ENCODE measurements at regions not wholly inside any gene's neighbourhood (a gene's known extent, or its start where the extent isn't known, plus 50 kb on each side); places are given as distances from the start of the nearest gene placed in this dataset.

- no peak for DNase-seq (ENCODE audit: low spot score)
Observed at GRCh38 chr3:30263238-30263924, 343.0 kb upstream of the TGFBR2 start.

GRCh38 chr3:30263925-30264313, 342.5 kb upstream of the TGFBR2 start:
- DNase-seq (ENCODE audit: low spot score) = no peak

DNA sequence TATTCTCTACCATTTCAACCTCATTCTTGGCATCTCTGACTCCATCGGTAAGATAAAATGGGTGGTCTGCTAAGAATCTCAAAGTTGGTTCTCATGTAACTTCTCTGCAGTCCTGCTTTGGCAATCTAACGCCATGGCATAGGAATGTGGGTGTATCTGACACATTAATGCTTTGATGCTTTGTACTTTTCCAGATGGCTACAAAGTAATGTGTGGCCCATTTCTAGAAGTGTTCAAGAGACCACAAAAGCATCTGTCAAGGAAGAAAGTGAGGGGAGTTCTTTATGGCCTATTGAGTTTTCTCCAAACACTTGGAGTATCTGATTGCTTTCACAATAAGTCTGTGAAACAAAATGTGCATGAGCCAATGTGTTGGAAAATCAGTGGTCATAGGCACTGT, 339.9 kb upstream of the TGFBR2 start:
- no peak for DNase-seq (ENCODE audit: low spot score)

DNA sequence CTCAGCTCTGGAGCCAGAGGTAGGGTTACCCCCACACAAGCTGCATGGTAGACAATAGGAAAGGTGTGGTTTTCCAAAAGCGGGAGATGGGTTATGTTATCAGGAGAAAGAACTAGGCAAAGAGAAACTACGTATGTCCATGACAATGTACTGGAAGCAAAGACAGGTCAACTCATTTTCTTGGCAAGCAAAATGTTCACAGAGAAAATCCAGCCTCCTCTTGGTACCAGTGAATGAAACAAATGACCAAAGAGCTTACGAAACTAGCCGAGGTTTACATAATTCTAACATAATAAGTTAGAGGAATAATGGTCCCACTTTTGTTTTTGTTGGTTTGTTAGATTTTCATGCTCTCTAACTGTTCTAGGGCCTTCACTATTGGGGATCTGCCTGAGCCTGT, 338.1 kb upstream of the TGFBR2 start:
- no peak for DNase-seq (ENCODE audit: low spot score)

DNA sequence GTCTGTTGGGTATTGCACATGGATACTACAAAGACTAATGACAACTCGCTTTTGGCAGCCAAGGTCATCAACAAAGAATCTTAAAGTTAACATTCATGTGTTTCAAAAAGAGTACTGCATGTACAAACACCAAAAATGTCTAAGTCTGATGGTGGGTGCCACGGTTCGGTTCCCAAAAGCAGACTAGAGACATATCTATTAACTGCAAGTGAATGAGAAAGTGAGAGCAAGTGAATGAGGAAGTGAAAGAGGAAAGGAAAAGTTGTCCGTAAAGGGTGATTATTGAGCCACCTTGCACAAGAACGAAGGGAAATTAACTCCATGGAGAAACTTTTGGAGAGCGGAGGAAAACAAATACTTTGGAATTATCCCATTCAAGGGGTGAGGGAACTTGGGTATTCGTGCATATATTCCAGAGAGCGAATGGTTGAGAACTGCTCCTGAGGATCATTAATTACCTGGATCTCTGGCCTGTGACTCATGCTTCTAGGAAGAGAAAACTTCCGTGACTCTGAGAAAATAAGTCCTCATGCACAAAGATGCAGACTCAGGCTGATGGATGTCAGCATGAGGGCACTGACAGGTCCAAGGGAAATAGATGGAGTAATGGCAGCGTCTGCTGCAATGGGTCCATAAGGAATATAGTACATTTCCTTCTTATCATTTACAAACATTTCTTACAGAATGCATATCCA, 336.5 kb upstream of the TGFBR2 start:
- DNase-seq (ENCODE audit: low spot score) = peak; percentile 19

DNA sequence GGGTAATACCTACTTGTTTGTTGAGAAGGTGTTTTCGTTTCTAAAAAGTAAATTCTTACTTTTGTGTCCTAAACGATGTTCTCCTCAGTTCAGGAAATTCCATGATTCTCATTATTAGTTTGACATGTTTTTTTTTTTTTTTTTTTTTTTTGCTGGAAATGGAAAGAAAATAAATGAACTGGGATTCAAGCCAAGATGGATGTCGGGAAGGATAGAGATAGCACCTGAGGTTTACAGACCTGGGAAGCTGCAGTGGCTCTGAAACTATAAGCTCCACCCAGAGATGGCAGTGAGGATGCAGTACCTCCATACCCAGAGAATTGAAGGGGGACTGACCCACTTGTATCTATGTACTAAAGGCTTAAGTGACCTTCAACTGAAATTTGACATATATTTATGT, 334.6 kb upstream of the TGFBR2 start:
- DNase-seq (ENCODE audit: low spot score) = no peak

DNA sequence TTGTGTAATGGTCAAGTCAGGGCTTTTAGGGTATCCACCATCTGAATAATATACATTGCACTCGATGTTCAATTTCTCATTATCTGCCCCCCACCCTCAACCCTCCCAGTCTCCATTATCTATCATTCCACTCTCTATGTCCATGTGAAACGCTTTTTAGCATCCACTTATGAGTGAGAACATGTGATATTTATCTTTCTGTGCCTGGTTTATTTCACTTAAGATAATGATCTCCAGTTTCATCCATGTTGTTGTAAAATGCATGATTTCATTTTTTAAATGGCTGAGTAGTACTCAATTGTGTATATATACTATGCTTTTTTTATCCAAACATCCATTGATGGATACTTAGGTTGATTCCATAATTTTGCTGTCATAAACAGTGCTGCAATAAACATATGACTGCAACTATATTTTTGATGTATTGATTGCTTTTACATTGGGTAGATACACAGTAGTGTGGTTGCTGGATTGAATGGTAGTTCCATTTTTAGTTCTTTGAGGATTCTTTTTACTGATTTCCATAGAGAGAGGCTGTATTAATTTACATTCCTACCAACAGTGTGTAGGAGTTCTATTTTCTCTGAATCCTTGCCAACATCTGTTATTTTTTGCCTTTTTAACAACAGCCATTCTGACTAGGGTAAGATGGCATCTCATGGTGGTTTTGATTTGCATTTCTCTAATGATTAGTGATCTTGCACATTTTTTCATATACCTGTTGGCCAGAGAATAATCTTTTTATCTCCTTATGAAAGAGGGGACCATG, 332.9 kb upstream of the TGFBR2 start:
- DNase-seq (ENCODE audit: low spot score) = no peak

DNA sequence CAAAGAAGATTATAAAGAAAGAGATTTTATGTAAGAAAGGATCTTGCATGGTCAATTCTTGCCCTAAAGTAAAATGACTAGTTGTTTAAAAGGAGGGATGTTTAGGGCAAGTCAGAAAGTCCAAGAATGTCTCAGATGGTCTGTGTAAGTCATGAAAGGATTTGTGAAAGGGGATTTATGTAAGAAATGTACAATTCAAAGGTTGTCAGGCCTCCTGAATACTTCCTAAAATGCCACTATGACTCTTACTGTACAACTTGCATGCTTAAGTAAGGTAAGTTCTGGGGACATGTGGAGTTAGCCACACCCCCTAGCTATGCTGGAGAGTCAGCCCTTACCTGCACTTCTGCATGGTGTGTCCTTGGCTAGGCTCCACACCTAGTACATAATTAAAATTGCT, 328.9 kb upstream of the TGFBR2 start:
- DNase-seq (ENCODE audit: low spot score) = no peak

- no peak for DNase-seq (ENCODE audit: low spot score)
Observed at GRCh38 chr3:30281526-30281925, 324.9 kb upstream of the TGFBR2 start.

GRCh38 chr3:30282154-30282696, 324.2 kb upstream of the TGFBR2 start:
- DNase-seq (ENCODE audit: low spot score) = no peak

- no peak for DNase-seq (ENCODE audit: low spot score)
Observed at GRCh38 chr3:30285188-30286006, 321.0 kb upstream of the TGFBR2 start.

GRCh38 chr3:30286007-30286669, 320.3 kb upstream of the TGFBR2 start:
- peak; percentile 34 for DNase-seq (ENCODE audit: low spot score)

DNA sequence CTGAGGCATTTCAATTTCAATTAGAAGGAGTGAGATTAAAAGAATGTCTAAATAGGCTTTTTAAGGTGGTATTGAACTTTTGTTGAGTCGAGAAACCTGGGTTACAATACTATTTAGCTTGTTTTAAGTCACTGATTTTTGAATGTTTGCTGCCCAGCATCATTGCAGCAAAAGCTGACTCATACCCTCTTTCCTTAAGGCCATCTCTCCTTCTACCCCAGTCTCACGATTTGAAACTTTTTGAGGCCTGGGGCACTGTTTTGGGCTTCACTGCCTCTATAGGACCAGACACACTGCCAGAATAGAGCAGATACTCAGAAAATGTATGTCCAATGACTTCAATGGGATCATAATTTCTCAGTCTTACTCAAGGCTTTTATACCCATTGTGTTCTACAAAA, 319.6 kb upstream of the TGFBR2 start:
- no peak for DNase-seq (ENCODE audit: low spot score)

- no peak for DNase-seq (ENCODE audit: low spot score)
Observed at GRCh38 chr3:30288830-30289229, 317.6 kb upstream of the TGFBR2 start.

DNA sequence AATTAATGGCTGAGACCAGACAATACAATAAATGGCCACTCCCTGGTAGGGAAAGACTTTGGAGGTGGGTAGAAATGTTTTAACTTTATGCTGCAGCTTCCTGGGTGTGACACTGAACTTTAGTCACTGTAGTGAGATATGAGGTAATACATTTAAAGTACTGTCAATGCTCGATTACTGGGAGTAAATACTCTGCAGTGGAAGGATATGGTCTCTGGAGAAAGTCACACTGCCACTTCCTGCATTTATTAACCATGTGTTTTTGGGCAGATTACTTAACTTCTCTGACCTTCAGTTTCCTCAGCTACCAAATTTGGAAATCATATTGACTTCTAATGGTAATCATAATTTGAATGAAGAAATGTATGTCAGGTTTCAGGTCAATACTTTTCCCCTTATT, 317.1 kb upstream of the TGFBR2 start:
- no peak for DNase-seq (ENCODE audit: low spot score)

- DNase-seq (ENCODE audit: low spot score) = no peak
Observed at GRCh38 chr3:30289766-30290165, 316.6 kb upstream of the TGFBR2 start.

GRCh38 chr3:30290479-30290878, 315.9 kb upstream of the TGFBR2 start:
- no peak for DNase-seq (ENCODE audit: low spot score)

DNA sequence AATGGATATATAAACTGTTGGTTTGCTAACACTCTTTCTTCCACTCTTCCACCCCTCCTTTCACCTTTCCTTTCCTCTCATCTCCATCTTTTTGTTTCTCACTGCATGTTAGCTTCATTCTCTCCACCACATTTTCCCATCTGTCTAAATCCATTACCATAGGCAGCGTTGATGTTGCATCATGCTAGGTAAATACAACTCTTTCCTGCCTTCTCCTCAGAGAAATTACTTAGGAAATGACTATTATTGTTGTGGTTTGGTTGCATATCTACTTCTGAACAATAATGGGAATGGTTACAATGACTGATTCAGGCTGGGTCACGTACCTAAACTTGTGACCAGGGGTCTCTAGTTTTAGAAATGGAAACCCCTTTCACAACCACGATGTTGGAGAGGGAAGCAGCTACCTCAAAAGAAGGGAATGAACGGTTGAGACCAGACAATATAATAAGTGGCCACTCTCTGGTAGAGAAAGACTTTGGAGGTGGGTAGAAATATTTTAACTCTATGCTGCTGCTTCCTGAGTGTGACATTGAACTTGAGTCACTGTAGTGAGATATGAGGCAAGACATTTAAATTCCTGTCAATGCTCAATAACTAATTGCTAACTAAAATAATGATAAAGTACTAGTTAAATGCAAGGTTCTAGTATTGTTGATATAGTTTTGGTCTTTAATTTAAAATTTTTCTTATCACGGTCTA, 314.1 kb upstream of the TGFBR2 start:
- no peak for DNase-seq (ENCODE audit: low spot score)

- no peak for DNase-seq (ENCODE audit: low spot score)
Observed at GRCh38 chr3:30293621-30294240, 312.7 kb upstream of the TGFBR2 start.

DNA sequence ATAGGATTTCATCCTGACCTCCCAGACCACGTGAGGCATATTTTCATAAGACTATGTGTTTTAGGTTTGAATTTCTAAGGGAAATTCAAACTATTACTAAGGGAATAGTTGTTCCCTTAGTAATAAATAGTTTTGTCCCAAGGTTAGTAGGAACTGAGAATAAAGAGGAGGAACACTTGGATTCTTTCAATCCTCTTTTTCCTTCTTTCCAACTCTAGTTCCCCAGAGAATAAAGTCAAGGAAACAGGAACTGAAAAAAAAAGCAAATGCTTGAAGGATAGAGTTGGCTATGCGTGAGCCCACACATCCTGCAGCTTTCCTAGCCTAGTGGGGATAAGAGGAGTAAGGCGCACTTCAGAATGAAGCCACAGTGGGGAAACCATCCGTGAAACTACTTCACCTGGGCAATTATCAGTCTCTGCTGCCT, 312.1 kb upstream of the TGFBR2 start:
- no peak for DNase-seq (ENCODE audit: low spot score)

All from Ammon's horn (tissue), 1 donor.